MM.1S (cell line): ENCODE measurements at regions not wholly inside any gene's neighbourhood (a gene's known extent, or its start where the extent isn't known, plus 50 kb on each side); places are given as distances from the start of the nearest gene placed in this dataset.

Source experiments
- CTCF ChIP-seq: fragments of 300-600 bp; sonication (generic); IDR thresholded peaks from 2 replicates; pipeline ENCODE4 v1.5.1; 2016; ENCODE audit warnings: antibody characterized with exemption, low read length, mixed read lengths
- EZH2 ChIP-seq: fragments of 300-600 bp; sonication (generic); optimal IDR thresholded peaks from 2 replicates; pipeline ENCODE3; 2017; ENCODE audit warnings: low read depth, mild to moderate bottlenecking, antibody characterized with exemption, low read length, mixed read lengths
- EZH2phosphoT487 ChIP-seq: fragments of 300-600 bp; sonication (generic); IDR thresholded peaks from 2 replicates; pipeline ENCODE4 v1.6.1; 2018; ENCODE audit warnings: antibody characterized with exemption, low read length

- TF ChIP-seq CTCF, result no peak
- no peak for TF ChIP-seq EZH2
- no peak for TF ChIP-seq EZH2phosphoT487
Measured at GRCh38 chr18:42533009-42533575, 578.1 kb downstream of the PIK3C3 start.
